Astrocyte (in vitro differentiated cells and primary cell): ENCODE measurements at regions not wholly inside any gene's neighbourhood (a gene's known extent, or its start where the extent isn't known, plus 50 kb on each side); places are given as distances from the start of the nearest gene placed in this dataset.

Experiments
- EZH2 ChIP-seq: IDR thresholded peaks from 2 replicates; pipeline ENCODE4 v1.6.1; 2012; ENCODE audit warnings: mild to moderate bottlenecking, low read length, inconsistent platforms; ENCODE audit not compliant: insufficient read depth
- TF ChIP-seq, protein P1 (sequence below): IDR thresholded peaks from 2 replicates; pipeline ENCODE4 v1.5.1; 2011; ENCODE audit warnings: low read depth, mild to moderate bottlenecking, inconsistent platforms, low read length, moderate library complexity; ENCODE audit not compliant: insufficient read depth

DNA sequence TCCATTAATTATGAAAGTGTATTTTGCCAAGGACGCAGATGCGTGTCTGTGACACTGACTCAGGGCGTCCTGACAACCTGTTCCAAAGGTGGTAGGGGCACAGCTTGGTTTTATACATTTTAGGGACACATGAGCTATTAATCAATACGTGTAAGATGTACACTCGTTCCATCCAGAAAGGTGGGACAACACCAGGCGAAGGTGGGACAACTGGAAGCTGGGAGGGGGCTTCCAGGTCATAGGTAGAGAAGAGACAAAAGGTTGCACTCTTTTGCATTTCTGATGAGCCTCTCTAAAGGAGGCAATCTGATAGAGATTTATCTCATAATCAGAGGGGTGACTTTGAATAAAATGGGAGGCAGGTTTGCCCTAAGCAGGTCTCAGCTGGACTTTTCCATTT lies 82.7 kb upstream of the ZNF746 start:
- TF ChIP-seq EZH2 = no peak
- TF ChIP-seq, protein P1, sequence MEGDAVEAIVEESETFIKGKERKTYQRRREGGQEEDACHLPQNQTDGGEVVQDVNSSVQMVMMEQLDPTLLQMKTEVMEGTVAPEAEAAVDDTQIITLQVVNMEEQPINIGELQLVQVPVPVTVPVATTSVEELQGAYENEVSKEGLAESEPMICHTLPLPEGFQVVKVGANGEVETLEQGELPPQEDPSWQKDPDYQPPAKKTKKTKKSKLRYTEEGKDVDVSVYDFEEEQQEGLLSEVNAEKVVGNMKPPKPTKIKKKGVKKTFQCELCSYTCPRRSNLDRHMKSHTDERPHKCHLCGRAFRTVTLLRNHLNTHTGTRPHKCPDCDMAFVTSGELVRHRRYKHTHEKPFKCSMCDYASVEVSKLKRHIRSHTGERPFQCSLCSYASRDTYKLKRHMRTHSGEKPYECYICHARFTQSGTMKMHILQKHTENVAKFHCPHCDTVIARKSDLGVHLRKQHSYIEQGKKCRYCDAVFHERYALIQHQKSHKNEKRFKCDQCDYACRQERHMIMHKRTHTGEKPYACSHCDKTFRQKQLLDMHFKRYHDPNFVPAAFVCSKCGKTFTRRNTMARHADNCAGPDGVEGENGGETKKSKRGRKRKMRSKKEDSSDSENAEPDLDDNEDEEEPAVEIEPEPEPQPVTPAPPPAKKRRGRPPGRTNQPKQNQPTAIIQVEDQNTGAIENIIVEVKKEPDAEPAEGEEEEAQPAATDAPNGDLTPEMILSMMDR = no peak
